Esophagus muscularis mucosa (tissue), 3 donors: ENCODE measurements at regions not wholly inside any gene's neighbourhood (a gene's known extent, or its start where the extent isn't known, plus 50 kb on each side); places are given as distances from the start of the nearest gene placed in this dataset.

Source experiments
- POLR2A ChIP-seq: fragments of 450-650 bp; IDR thresholded peaks from one replicate; pipeline ENCODE4 v1.6.1; 2017; ENCODE audit warnings: antibody characterized with exemption, moderate library complexity, mild to moderate bottlenecking, low read depth
- POLR2AphosphoS5 ChIP-seq, 2 donors: sonication (generic); formaldehyde crosslinking; IDR thresholded peaks; one replicate each; pipeline ENCODE4 v1.6.1; 2017; ENCODE audit warnings: antibody characterized with exemption in 2 of 2
- TF ChIP-seq, protein P1 (sequence below), 3 experiments: fragments of 200-600 bp in 2 of 3; fragments of 450-650 bp in 1 of 3; sonication (generic) in 2 of 3; IDR thresholded peaks; one replicate each; pipeline ENCODE4 v1.5.1; 2017 to 2019; ENCODE audit warnings: antibody characterized with exemption in 3 of 3, mild to moderate bottlenecking in 2 of 3, moderate library complexity in 1 of 3

DNA sequence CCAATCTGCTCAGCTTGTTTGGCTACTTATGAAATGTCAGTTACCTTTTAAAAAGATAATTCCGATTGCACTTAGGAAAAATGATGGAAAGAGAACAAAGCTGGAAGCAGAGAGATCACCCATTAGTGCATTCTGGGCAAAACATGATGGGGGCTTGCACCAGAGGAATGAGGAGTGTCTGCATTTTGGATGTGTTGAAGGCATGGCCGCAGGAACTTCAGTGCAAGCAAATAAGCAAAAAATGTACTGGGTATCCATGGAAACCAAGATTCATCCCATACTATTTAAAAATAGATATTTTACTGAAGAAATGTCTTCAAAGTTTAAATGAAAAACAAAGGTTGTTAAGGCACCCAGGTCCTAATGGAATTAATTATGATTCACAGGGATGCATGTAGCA, 655.0 kb downstream of the POM121L12 start:
- TF ChIP-seq, protein P1, sequence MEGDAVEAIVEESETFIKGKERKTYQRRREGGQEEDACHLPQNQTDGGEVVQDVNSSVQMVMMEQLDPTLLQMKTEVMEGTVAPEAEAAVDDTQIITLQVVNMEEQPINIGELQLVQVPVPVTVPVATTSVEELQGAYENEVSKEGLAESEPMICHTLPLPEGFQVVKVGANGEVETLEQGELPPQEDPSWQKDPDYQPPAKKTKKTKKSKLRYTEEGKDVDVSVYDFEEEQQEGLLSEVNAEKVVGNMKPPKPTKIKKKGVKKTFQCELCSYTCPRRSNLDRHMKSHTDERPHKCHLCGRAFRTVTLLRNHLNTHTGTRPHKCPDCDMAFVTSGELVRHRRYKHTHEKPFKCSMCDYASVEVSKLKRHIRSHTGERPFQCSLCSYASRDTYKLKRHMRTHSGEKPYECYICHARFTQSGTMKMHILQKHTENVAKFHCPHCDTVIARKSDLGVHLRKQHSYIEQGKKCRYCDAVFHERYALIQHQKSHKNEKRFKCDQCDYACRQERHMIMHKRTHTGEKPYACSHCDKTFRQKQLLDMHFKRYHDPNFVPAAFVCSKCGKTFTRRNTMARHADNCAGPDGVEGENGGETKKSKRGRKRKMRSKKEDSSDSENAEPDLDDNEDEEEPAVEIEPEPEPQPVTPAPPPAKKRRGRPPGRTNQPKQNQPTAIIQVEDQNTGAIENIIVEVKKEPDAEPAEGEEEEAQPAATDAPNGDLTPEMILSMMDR (IDR thresholded peaks at IDR 0.05) = no peak
- TF ChIP-seq POLR2A = no peak
- TF ChIP-seq POLR2AphosphoS5 (IDR thresholded peaks at IDR 0.05) = no peak
